ENCODE measurements at regions not wholly inside any gene's neighbourhood (a gene's known extent, or its start where the extent isn't known, plus 50 kb on each side); places are given as distances from the start of the nearest gene placed in this dataset.

GRCh38 chr17:77843896-77844295 is 114.6 kb upstream of the TNRC6C start:
- TF ChIP-seq CTCF (IDR thresholded peaks at IDR 0.05) (no peak), POLR2A (IDR thresholded peaks at IDR 0.05) (no peak)
